ENCODE measurements at regions not wholly inside any gene's neighbourhood (a gene's known extent, or its start where the extent isn't known, plus 50 kb on each side); places are given as distances from the start of the nearest gene placed in this dataset.

DNA sequence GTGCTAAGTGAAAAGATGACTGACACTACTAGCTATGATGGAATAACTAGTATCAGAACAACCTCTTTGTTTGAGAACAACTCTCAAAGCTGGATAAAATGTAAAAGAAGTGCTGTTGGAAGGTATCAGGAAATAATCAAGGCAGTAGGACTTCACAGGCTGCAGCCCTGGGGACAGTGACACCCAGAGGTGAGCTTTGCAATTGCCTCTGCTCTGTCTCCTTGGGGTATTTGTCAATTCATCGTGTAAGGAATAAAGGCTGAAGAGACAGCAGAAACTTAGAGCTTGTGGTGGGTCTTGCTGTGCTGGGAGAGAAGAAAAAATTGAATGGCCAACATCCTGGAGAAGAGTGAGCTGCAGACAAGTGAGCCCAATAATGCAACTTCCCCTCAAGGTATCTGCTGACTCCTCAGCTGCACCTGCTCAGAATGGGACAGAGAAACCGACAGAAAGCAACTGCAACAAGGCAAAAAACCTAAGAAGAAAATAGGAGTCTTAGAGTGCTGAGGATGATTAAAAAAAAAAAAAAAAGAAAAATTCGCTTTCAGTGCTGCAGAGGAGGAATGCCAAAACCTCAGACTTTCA, 141.1 kb downstream of the RCN1 start:
- Histone ChIP-seq H3K9me3 (ENCODE audit: control insufficient read depth, insufficient read depth, low read length) (no peaks in the 10 kb centered on the region), H3K4me3 (ENCODE audit: low read depth, low read length) (no peak overlapping the region)

DNA sequence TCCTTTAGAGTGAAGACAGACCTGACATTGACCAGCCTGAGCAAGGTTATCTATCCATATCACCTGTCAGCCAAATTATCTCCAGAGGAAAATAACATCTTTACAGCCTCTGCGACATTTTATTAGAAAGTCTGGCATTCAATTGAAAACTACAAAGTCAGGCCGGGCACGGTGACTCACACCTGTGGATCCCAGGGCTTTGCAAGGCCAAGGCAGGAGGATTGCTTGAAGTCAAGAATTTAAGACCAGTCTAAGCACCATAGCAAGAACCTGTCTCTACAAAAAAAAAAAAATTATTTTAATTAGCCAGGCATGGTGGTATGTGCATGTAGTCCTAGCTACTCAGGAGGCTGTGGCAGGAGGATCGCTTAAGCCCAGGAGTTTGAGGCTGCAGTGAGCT, 141.6 kb downstream of the RCN1 start:
- H3K9ac ChIP-seq (ENCODE audit: low read depth, low read length), result no peak overlapping the region
- no peaks in the 10 kb centered on the region for H3K9me3 ChIP-seq (ENCODE audit: control insufficient read depth, insufficient read depth, low read length)
- H3K4me3 ChIP-seq (ENCODE audit: low read depth, low read length), result no peak overlapping the region
- H3K27me3 ChIP-seq (ENCODE audit: control insufficient read depth, insufficient read depth, low read length), result no peaks in the 10 kb centered on the region
- no peak overlapping the region for H3K27ac ChIP-seq (ENCODE audit: low read depth, low read length)
- no peaks in the 10 kb centered on the region for H3K4me1 ChIP-seq (ENCODE audit: control insufficient read depth, insufficient read depth, low read length)
- no peaks in the 10 kb centered on the region for H3K36me3 ChIP-seq (ENCODE audit: control insufficient read depth, insufficient read depth, low read length)

More for the DNA sequence above, 141.1 kb downstream of the RCN1 start:
- no peak overlapping the region for H3K27ac ChIP-seq (ENCODE audit: low read depth, low read length)
- no peaks in the 10 kb centered on the region for H3K4me1 ChIP-seq (ENCODE audit: control insufficient read depth, insufficient read depth, low read length)
- H3K9ac ChIP-seq (ENCODE audit: low read depth, low read length), result no peak overlapping the region
- H3K36me3 ChIP-seq (ENCODE audit: control insufficient read depth, insufficient read depth, low read length), result no peaks in the 10 kb centered on the region
- no peaks in the 10 kb centered on the region for H3K27me3 ChIP-seq (ENCODE audit: control insufficient read depth, insufficient read depth, low read length)

DNA sequence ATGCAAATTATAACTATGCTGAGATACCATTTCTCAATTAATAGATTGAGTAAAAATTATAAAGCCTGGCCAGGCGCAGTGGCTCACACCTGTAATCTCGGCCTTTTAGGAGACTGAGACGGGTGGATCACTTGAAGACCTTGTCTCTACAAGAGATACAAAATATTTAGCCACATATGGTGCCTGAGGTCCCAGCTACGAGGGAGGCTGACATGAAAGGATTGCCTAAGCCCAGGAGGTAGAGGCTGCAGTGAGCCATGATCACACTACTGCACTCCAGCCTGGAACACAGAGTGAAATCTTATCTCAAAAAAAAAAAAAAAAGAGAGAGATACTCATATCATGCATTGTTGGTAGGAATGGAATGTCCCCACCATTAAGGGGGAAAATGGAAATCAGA, 142.4 kb downstream of the RCN1 start:
- H3K27me3 ChIP-seq (ENCODE audit: control insufficient read depth, insufficient read depth, low read length), result no peaks in the 10 kb centered on the region
- H3K4me1 ChIP-seq (ENCODE audit: control insufficient read depth, insufficient read depth, low read length), result no peaks in the 10 kb centered on the region
- no peak overlapping the region for H3K27ac ChIP-seq (ENCODE audit: low read depth, low read length)
- H3K4me3 ChIP-seq (ENCODE audit: low read depth, low read length), result no peak overlapping the region
- H3K9me3 ChIP-seq (ENCODE audit: control insufficient read depth, insufficient read depth, low read length), result no peaks in the 10 kb centered on the region
- H3K9ac ChIP-seq (ENCODE audit: low read depth, low read length), result no peak overlapping the region
- no peaks in the 10 kb centered on the region for H3K36me3 ChIP-seq (ENCODE audit: control insufficient read depth, insufficient read depth, low read length)

DNA sequence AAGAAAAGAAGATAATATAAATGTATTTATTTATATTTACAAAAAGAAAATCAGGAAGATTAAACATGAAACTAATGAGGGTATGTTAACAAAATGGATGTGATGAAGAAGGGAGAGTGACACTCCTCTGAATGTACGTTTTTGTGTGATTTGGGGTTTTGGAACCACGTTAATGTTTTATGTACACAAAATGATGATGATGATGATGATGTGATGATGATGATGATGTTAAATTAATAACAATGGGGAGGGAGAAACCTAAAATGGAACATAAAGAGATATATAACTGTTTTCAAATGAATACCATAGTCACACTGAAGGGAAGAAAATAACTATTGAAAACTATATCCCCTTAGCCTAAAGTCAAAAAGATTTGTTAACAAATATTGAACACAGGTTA, 143.1 kb downstream of the RCN1 start:
- Histone ChIP-seq H3K9me3 (ENCODE audit: control insufficient read depth, insufficient read depth, low read length) (no peaks in the 10 kb centered on the region), H3K9ac (ENCODE audit: low read depth, low read length) (no peak overlapping the region), H3K4me1 (ENCODE audit: control insufficient read depth, insufficient read depth, low read length) (no peaks in the 10 kb centered on the region), H3K4me3 (ENCODE audit: low read depth, low read length) (no peak overlapping the region), H3K27ac (ENCODE audit: low read depth, low read length) (no peak overlapping the region), H3K36me3 (ENCODE audit: control insufficient read depth, insufficient read depth, low read length) (no peaks in the 10 kb centered on the region), H3K27me3 (ENCODE audit: control insufficient read depth, insufficient read depth, low read length) (no peaks in the 10 kb centered on the region)

DNA sequence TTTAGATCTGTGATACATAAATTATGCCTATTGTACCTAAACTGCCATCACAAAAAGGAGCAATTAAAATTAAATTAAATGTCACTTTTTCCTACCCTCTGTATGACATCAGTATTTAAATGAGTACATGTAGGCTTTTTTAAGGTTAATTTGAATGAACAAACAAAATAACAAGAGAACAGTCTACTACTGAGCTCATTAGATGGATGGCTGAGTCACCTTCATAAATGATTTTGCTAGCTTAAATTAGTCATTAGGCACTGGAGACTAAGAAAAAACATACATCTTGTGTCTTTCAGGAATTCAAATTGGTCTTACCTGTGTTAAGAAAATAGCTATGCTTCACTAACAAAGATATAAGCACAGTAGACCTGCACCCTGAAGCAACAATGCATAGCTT, 153.6 kb downstream of the RCN1 start:
- H3K36me3 ChIP-seq (ENCODE audit: control insufficient read depth, insufficient read depth, low read length), result no peaks in the 10 kb centered on the region
- H3K4me1 ChIP-seq (ENCODE audit: control insufficient read depth, insufficient read depth, low read length), result peaks cover 9% of the 10 kb centered on the region; the same call in 1 of the 2 replicates
- H3K27ac ChIP-seq (ENCODE audit: low read depth, low read length), result no peak overlapping the region
- H3K9me3 ChIP-seq (ENCODE audit: control insufficient read depth, insufficient read depth, low read length), result no peaks in the 10 kb centered on the region
- H3K9ac ChIP-seq (ENCODE audit: low read depth, low read length), result no peak overlapping the region
- no peaks in the 10 kb centered on the region for H3K27me3 ChIP-seq (ENCODE audit: control insufficient read depth, insufficient read depth, low read length)
- H3K4me3 ChIP-seq (ENCODE audit: low read depth, low read length), result no peak overlapping the region

DNA sequence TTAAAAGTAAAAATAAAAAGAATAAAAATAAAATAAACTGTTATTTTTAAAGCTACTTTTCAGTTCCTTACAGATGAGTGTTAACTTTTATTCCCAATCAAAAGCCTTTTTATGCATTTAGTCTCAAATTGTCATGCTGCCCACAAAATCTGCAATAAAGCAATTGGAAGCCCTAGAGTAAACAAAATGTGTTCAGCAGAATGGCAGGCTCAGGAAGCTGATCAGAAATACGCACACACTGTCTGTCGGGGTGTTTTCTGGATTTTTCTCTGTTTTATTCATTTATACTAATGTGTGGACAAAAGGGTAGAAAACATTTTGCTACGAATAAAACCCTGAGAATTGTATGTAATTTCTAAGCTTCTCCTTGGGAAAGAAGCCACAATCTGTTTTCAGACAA, 162.8 kb downstream of the RCN1 start:
- H3K27me3 ChIP-seq (ENCODE audit: control insufficient read depth, insufficient read depth, low read length), result no peaks in the 10 kb centered on the region

DNA sequence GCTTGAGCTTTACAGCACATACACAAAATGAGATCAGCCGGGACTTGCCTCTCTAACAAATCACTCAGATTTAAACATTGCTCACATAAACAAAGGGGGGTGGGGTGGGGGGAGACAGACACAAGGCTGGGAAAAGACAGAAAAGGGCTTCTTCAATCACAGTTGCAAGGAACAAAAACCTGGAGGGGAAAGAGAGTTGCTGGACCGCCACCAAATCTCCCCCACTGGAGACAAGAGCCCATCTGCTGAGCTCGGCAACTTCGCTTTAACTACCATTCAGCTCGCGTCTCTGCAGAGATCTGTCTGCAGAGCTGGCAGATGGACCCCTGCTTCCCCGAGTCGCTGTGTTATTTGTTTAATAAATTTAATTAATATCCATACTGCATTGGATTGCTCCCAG, 165.0 kb downstream of the RCN1 start:
- H3K9me3 ChIP-seq (ENCODE audit: control insufficient read depth, insufficient read depth, low read length), result no peaks in the 10 kb centered on the region
- no peak overlapping the region for H3K9ac ChIP-seq (ENCODE audit: low read depth, low read length)
- no peak overlapping the region for H3K27ac ChIP-seq (ENCODE audit: low read depth, low read length)
- H3K27me3 ChIP-seq (ENCODE audit: control insufficient read depth, insufficient read depth, low read length), result no peaks in the 10 kb centered on the region
- H3K36me3 ChIP-seq (ENCODE audit: control insufficient read depth, insufficient read depth, low read length), result no peaks in the 10 kb centered on the region
- H3K4me1 ChIP-seq (ENCODE audit: control insufficient read depth, insufficient read depth, low read length), result no peaks in the 10 kb centered on the region
- no peak overlapping the region for H3K4me3 ChIP-seq (ENCODE audit: low read depth, low read length)

More for the DNA sequence above, 162.8 kb downstream of the RCN1 start:
- Histone ChIP-seq H3K36me3 (ENCODE audit: control insufficient read depth, insufficient read depth, low read length) (no peaks in the 10 kb centered on the region), H3K4me1 (ENCODE audit: control insufficient read depth, insufficient read depth, low read length) (no peaks in the 10 kb centered on the region), H3K27ac (ENCODE audit: low read depth, low read length) (no peak overlapping the region), H3K9ac (ENCODE audit: low read depth, low read length) (no peak overlapping the region), H3K9me3 (ENCODE audit: control insufficient read depth, insufficient read depth, low read length) (no peaks in the 10 kb centered on the region), H3K4me3 (ENCODE audit: low read depth, low read length) (no peak overlapping the region)

DNA sequence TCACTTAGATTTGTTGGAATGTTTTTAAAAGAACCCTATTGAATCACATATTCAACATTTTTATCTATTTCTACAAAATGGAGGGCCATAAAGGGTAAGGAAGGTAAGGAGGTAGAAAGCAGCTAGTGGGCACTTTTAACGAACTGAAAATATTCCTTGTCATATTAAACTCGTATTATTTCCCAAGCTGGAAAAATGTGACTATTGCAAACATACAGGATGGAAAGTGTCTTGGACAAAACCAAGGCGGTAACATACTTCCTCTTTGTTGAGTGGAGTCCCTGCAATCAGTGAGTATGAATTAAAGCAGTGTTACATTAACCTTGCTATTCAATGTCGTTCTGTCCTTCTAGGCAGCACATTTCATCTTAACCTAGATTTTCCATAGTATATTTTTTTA, 165.6 kb downstream of the RCN1 start:
- Histone ChIP-seq H3K27me3 (ENCODE audit: control insufficient read depth, insufficient read depth, low read length) (no peaks in the 10 kb centered on the region), H3K36me3 (ENCODE audit: control insufficient read depth, insufficient read depth, low read length) (no peaks in the 10 kb centered on the region), H3K9me3 (ENCODE audit: control insufficient read depth, insufficient read depth, low read length) (no peaks in the 10 kb centered on the region), H3K9ac (ENCODE audit: low read depth, low read length) (no peak overlapping the region), H3K27ac (ENCODE audit: low read depth, low read length) (no peak overlapping the region), H3K4me3 (ENCODE audit: low read depth, low read length) (no peak overlapping the region), H3K4me1 (ENCODE audit: control insufficient read depth, insufficient read depth, low read length) (no peaks in the 10 kb centered on the region)

DNA sequence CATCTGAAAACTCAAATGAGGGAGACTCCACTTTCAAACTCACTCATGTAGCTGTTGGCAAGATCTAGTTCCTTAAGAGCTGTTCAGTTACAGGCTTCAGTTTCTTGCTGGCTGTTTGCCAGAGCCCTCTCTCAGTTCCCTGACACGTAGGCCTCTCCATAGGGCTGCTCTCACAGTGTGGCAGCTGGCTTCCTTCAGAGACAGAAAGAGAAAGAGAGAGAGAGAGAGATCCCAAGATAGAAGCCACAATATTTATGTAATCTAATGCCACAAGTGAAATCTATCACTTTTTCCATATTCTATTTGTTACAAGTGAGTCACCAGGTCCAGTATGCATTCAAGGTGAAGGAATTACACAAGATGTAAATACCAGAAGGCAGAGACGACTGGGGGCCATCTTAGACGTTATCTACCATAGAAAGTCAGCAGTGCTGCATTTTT, 168.8 kb downstream of the RCN1 start:
- no peaks in the 10 kb centered on the region for H3K36me3 ChIP-seq (ENCODE audit: control insufficient read depth, insufficient read depth, low read length)
- H3K4me1 ChIP-seq (ENCODE audit: control insufficient read depth, insufficient read depth, low read length), result peaks cover 11% of the 10 kb centered on the region; the same call in 1 of the 2 replicates
- no peak overlapping the region for H3K9ac ChIP-seq (ENCODE audit: low read depth, low read length)
- no peaks in the 10 kb centered on the region for H3K9me3 ChIP-seq (ENCODE audit: control insufficient read depth, insufficient read depth, low read length)
- H3K4me3 ChIP-seq (ENCODE audit: low read depth, low read length), result no peak overlapping the region
- no peaks in the 10 kb centered on the region for H3K27me3 ChIP-seq (ENCODE audit: control insufficient read depth, insufficient read depth, low read length)
- no peak overlapping the region for H3K27ac ChIP-seq (ENCODE audit: low read depth, low read length)

DNA sequence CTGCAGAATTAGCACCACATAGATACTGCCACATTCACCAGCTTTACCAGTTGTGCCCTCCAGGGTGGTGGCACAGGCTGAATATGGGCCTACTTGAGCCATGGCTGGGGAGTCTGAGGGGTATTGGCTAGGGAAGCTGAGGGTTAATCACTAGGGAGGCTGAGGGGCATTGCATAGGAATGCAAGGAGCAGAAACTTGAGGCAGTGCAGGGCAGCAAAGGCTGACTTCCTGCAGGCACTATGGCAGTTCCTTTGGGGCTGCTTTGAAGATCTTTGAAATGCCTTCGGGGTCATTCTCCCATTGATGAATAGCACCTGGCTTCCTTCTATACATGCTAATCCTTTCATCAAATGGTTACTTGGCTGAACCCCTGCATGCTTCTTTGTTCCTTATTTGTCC, 171.5 kb downstream of the RCN1 start:
- no peak overlapping the region for H3K4me3 ChIP-seq (ENCODE audit: low read depth, low read length)
- no peaks in the 10 kb centered on the region for H3K27me3 ChIP-seq (ENCODE audit: control insufficient read depth, insufficient read depth, low read length)
- H3K27ac ChIP-seq (ENCODE audit: low read depth, low read length), result no peak overlapping the region
- no peaks in the 10 kb centered on the region for H3K36me3 ChIP-seq (ENCODE audit: control insufficient read depth, insufficient read depth, low read length)
- H3K9me3 ChIP-seq (ENCODE audit: control insufficient read depth, insufficient read depth, low read length), result no peaks in the 10 kb centered on the region
- H3K9ac ChIP-seq (ENCODE audit: low read depth, low read length), result no peak overlapping the region
- peaks cover 15% of the 10 kb centered on the region for H3K4me1 ChIP-seq (ENCODE audit: control insufficient read depth, insufficient read depth, low read length)

DNA sequence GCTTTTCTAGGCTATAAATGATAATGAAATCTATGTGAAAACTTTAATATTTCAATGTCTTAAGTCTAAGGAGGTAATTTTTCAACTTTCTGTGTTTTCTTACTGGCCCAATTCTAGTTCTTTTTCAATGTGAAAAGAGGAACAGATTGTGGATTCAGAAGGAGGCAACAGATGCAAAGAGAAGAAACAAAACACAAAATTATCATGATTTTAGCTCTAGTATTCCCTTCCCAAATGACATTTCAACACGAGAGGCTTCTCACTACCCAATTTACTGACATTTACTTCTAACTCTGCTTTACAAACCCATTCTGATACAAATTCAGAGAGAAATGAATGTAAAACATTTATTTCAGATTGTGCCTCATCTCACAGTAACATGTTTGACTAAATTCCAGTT, 169.4 kb downstream of the WT1 start:
- Histone ChIP-seq H3K9ac (ENCODE audit: low read depth, low read length) (no peak overlapping the region), H3K4me1 (ENCODE audit: control insufficient read depth, insufficient read depth, low read length) (peaks cover 15% of the 10 kb centered on the region), H3K36me3 (ENCODE audit: control insufficient read depth, insufficient read depth, low read length) (no peaks in the 10 kb centered on the region), H3K27ac (ENCODE audit: low read depth, low read length) (no peak overlapping the region), H3K9me3 (ENCODE audit: control insufficient read depth, insufficient read depth, low read length) (no peaks in the 10 kb centered on the region), H3K27me3 (ENCODE audit: control insufficient read depth, insufficient read depth, low read length) (no peaks in the 10 kb centered on the region), H3K4me3 (ENCODE audit: low read depth, low read length) (no peak overlapping the region)

DNA sequence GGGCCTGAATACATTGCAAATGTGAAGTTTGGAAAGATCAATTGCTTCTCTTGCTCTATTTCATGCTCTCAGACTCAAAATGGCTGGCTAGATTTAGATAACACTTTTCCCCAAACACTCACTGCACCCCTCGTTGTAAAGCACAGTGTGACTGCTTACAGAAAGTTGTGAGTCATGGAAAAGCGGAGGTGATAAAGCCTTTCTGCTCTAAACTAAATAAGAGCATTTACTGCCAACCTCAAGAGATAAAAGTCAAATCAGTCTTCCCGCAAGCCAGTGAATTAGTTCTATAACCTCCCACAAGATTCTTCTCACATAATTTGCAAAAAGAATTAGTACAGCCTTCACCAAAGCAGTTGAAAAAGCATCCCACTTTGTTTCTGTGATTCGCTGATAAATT, 168.7 kb downstream of the WT1 start:
- Histone ChIP-seq H3K9me3 (ENCODE audit: control insufficient read depth, insufficient read depth, low read length) (no peaks in the 10 kb centered on the region), H3K36me3 (ENCODE audit: control insufficient read depth, insufficient read depth, low read length) (no peaks in the 10 kb centered on the region), H3K27ac (ENCODE audit: low read depth, low read length) (no peak overlapping the region), H3K4me1 (ENCODE audit: control insufficient read depth, insufficient read depth, low read length) (peaks cover 15% of the 10 kb centered on the region), H3K9ac (ENCODE audit: low read depth, low read length) (no peak overlapping the region), H3K27me3 (ENCODE audit: control insufficient read depth, insufficient read depth, low read length) (no peaks in the 10 kb centered on the region), H3K4me3 (ENCODE audit: low read depth, low read length) (no peak overlapping the region)
